OCI-LY1 (cell line): ENCODE measurements at regions not wholly inside any gene's neighbourhood (a gene's known extent, or its start where the extent isn't known, plus 50 kb on each side); places are given as distances from the start of the nearest gene placed in this dataset.
A peak's percentile ranks its signal among the peaks of the same experiment; 100 is the strongest.

Source experiments
- EZH2 ChIP-seq: fragments of 200-600 bp; sonication (generic), shearing (Covaris generic); IDR thresholded peaks from 2 replicates; pipeline ENCODE4 v1.8.0; 2017; ENCODE audit warnings: borderline replicate concordance, mixed run types, mild to moderate bottlenecking, antibody characterized with exemption, low read length, moderate library complexity, mixed read lengths
- TF ChIP-seq, protein P1 (sequence below): fragments of 200-600 bp; sonication (generic), shearing (Covaris generic); IDR thresholded peaks from 2 replicates; pipeline ENCODE4 v1.5.1; 2017; ENCODE audit warnings: mild to moderate bottlenecking, antibody characterized with exemption, low read length, moderate library complexity, mixed read lengths

DNA sequence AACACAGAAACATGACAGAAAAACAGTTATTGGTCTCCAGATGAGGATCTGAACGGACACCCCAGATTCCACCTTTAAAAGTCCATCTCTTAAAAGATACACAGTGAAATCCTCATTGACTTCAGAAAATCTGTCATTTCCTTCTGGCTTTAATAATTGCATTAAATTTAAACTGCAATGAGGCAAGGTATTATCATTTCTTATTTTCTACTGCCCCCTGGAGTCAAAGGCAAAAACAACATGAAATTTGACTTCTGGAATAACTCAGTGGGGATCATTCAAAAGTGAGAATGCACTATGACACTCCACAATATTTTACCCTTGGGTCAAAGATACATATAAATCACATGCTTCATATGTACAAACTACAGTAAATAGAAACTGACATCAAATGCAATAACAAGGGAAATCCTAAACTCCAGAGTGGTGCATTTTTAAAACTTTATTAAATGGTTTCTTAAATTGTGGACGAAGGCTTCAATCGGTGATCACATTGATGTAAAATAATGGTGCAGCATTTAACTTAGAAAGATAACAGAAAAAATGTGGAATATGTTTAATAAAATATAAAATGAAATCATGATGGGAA is 56.4 kb upstream of the SPANXN1 start:
- TF ChIP-seq, protein P1, sequence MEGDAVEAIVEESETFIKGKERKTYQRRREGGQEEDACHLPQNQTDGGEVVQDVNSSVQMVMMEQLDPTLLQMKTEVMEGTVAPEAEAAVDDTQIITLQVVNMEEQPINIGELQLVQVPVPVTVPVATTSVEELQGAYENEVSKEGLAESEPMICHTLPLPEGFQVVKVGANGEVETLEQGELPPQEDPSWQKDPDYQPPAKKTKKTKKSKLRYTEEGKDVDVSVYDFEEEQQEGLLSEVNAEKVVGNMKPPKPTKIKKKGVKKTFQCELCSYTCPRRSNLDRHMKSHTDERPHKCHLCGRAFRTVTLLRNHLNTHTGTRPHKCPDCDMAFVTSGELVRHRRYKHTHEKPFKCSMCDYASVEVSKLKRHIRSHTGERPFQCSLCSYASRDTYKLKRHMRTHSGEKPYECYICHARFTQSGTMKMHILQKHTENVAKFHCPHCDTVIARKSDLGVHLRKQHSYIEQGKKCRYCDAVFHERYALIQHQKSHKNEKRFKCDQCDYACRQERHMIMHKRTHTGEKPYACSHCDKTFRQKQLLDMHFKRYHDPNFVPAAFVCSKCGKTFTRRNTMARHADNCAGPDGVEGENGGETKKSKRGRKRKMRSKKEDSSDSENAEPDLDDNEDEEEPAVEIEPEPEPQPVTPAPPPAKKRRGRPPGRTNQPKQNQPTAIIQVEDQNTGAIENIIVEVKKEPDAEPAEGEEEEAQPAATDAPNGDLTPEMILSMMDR: peak; percentile 45; the same call in 1 of the 2 replicates
- TF ChIP-seq EZH2: no peak
